ENCODE measurements at regions not wholly inside any gene's neighbourhood (a gene's known extent, or its start where the extent isn't known, plus 50 kb on each side); places are given as distances from the start of the nearest gene placed in this dataset.

GRCh38 chr4:135227842-135228241 is 1026.3 kb upstream of the PABPC4L start:
- no peak for DNase-seq

- no peak for DNase-seq
Measured at GRCh38 chr4:135225551-135225950, 1024.0 kb upstream of the PABPC4L start.

- no peak for DNase-seq
Measured at GRCh38 chr4:135210341-135210740, 1008.8 kb upstream of the PABPC4L start.

GRCh38 chr4:135207531-135207930 is 1005.9 kb upstream of the PABPC4L start:
- no peak for DNase-seq

- DNase-seq, result no peak
Measured at GRCh38 chr4:135204311-135204710, 1002.7 kb upstream of the PABPC4L start.

GRCh38 chr4:135201081-135201480 is 999.5 kb upstream of the PABPC4L start:
- no peak for DNase-seq

GRCh38 chr4:135197641-135198040 is 996.1 kb upstream of the PABPC4L start:
- no peak for DNase-seq

- no peak for DNase-seq
Measured at GRCh38 chr4:135194477-135194876, 992.9 kb upstream of the PABPC4L start.

GRCh38 chr4:135192751-135193535 is 991.4 kb upstream of the PABPC4L start:
- DNase-seq, result no peak

- DNase-seq, result no peak
Measured at GRCh38 chr4:135191596-135191995, 990.0 kb upstream of the PABPC4L start.

- DNase-seq, result no peak
Measured at GRCh38 chr4:135186002-135186401, 984.4 kb upstream of the PABPC4L start.

GRCh38 chr4:135185256-135185655 is 983.7 kb upstream of the PABPC4L start:
- DNase-seq, result no peak

GRCh38 chr4:135184715-135185114 is 983.1 kb upstream of the PABPC4L start:
- DNase-seq, result no peak

- no peak for DNase-seq
Measured at GRCh38 chr4:135177321-135177720, 975.7 kb upstream of the PABPC4L start.

- DNase-seq, result no peak
Measured at GRCh38 chr4:135166661-135167060, 965.1 kb upstream of the PABPC4L start.

- DNase-seq, result no peak
Measured at GRCh38 chr4:135164601-135165000, 963.0 kb upstream of the PABPC4L start.

GRCh38 chr4:135144498-135144897 is 942.9 kb upstream of the PABPC4L start:
- no peak for DNase-seq

- DNase-seq, result no peak
Measured at GRCh38 chr4:135124196-135124595, 922.6 kb upstream of the PABPC4L start.

- DNase-seq, result no peak
Measured at GRCh38 chr4:135123632-135124031, 922.0 kb upstream of the PABPC4L start.

- DNase-seq, result no peak
Measured at GRCh38 chr4:135122457-135122856, 920.9 kb upstream of the PABPC4L start.

GRCh38 chr4:135120195-135120594 is 918.6 kb upstream of the PABPC4L start:
- DNase-seq, result no peak

GRCh38 chr4:135114079-135114478 is 912.5 kb upstream of the PABPC4L start:
- no peak for DNase-seq

GRCh38 chr4:135098061-135098460 is 896.5 kb upstream of the PABPC4L start:
- no peak for DNase-seq

- no peak for DNase-seq
Measured at GRCh38 chr4:135073389-135073788, 871.8 kb upstream of the PABPC4L start.

Measured in nucleus accumbens (tissue), 56 donors.